ENCODE measurements at regions not wholly inside any gene's neighbourhood (a gene's known extent, or its start where the extent isn't known, plus 50 kb on each side); places are given as distances from the start of the nearest gene placed in this dataset.

DNA sequence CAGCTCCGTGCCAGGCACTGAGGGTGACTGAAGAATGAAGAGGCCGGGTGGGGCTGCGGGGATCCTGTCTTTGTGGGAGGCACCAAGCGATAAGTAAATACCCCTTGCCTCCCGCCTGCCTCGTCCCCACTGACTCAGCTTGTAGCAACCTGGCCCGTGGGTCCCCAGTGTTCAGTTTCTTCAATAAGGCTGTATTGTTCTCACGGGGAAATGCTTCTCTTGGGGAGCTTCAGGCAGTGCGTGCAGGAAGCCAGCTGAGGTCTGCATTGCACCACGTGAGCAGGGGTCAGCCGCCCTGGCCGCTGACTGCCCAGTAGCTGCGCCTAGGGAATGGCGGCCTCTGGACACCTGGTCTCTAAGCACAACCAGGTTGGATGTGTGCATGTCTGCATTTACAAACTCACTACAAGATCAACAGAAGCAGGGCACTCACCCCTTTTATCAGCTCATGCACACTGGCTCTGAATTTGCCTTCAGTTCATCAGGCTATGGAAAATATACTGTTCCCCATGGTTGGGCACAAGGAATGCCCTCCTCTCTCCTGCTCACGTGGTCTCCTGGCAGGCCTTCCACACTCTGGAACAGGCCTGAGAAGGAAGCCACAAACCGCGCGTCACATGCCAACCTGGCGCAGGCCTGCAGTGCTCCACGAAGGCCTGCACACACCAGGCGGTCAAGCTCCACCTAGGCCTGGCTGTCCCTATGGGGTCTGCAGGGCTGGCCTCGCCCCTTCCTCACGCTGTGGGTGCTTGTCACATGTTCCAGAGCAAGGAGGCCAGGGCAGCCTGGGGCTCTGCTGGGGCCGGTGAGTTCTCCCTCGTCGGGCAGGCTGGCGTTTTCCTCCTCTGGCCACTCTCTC is 135.7 kb upstream of the RNF32 start:
- TF ChIP-seq GATA3 (IDR thresholded peaks at IDR 0.05; ENCODE audit: low read depth, low read length) (no peak), GATA2 (IDR thresholded peaks at IDR 0.05; ENCODE audit: low read depth, low read length) (no peak)

Data from SH-SY5Y (cell line).